ENCODE measurements at regions not wholly inside any gene's neighbourhood (a gene's known extent, or its start where the extent isn't known, plus 50 kb on each side); places are given as distances from the start of the nearest gene placed in this dataset.

DNA sequence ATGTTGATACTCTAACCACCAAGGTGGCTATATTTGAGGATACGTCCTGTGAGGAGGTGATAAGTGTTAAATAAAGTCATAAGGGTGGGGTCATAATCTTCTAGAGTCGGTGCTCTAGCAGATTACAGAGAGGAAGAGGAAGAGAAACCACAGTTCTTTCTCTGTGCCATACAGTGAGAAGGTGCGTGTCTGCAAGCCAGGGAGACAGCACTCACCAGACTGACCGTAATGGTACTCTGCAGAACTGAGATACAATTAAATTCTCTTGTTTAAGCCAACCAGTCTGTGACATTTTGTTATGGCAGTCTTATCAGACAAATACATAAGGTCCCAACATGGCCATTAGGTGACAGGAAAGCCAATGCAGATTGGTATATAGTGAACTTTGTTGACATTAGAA lies 480.9 kb upstream of the IGFBP7 start:
- H3F3A ChIP-seq (ENCODE audit: insufficient read depth, low read length, poor library complexity, severe bottlenecking): no peaks in the 10 kb centered on the region
- H3K79me2 ChIP-seq (replicated peaks; ENCODE audit: insufficient read depth, low read length): no peaks in the 10 kb centered on the region
- no peaks in the 10 kb centered on the region for H3K27me3 ChIP-seq (ENCODE audit: insufficient read depth, low read depth, low read length)
- H3K27ac ChIP-seq (ENCODE audit: low read length): no peak overlapping the region
- TF ChIP-seq EZH2 (IDR thresholded peaks at IDR 0.05; ENCODE audit: borderline replicate concordance, insufficient read depth, low read length, poor library complexity, severe bottlenecking) (no peak), EP300 (conservative IDR thresholded peaks at IDR 0.05; ENCODE audit: poor library complexity, severe bottlenecking) (no peak), SMC3 (conservative IDR thresholded peaks at IDR 0.05; ENCODE audit: poor library complexity) (no peak), MXI1 (conservative IDR thresholded peaks at IDR 0.05; ENCODE audit: poor library complexity, severe bottlenecking) (no peak), CTCF (IDR thresholded peaks at IDR 0.05; ENCODE audit: poor library complexity, severe bottlenecking) (no peak), TAF1 (IDR thresholded peaks at IDR 0.05; ENCODE audit: low read depth) (no peak), POLR2AphosphoS5 (IDR thresholded peaks at IDR 0.05) (no peak), RAD21 (conservative IDR thresholded peaks at IDR 0.05) (no peak)
- TF ChIP-seq, protein P1, sequence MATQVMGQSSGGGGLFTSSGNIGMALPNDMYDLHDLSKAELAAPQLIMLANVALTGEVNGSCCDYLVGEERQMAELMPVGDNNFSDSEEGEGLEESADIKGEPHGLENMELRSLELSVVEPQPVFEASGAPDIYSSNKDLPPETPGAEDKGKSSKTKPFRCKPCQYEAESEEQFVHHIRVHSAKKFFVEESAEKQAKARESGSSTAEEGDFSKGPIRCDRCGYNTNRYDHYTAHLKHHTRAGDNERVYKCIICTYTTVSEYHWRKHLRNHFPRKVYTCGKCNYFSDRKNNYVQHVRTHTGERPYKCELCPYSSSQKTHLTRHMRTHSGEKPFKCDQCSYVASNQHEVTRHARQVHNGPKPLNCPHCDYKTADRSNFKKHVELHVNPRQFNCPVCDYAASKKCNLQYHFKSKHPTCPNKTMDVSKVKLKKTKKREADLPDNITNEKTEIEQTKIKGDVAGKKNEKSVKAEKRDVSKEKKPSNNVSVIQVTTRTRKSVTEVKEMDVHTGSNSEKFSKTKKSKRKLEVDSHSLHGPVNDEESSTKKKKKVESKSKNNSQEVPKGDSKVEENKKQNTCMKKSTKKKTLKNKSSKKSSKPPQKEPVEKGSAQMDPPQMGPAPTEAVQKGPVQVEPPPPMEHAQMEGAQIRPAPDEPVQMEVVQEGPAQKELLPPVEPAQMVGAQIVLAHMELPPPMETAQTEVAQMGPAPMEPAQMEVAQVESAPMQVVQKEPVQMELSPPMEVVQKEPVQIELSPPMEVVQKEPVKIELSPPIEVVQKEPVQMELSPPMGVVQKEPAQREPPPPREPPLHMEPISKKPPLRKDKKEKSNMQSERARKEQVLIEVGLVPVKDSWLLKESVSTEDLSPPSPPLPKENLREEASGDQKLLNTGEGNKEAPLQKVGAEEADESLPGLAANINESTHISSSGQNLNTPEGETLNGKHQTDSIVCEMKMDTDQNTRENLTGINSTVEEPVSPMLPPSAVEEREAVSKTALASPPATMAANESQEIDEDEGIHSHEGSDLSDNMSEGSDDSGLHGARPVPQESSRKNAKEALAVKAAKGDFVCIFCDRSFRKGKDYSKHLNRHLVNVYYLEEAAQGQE (IDR thresholded peaks at IDR 0.05; ENCODE audit: borderline replicate concordance): no peak
- H4K20me1 ChIP-seq (ENCODE audit: insufficient read depth): no peaks in the 10 kb centered on the region
- H3K9me2 ChIP-seq (ENCODE audit: insufficient read depth, low read length): no peaks in the 10 kb centered on the region
- no peaks in the 10 kb centered on the region for H3K9me3 ChIP-seq (ENCODE audit: low read length)
- no peak overlapping the region for H3K4me2 ChIP-seq (ENCODE audit: low read length)
- H3K4me3 ChIP-seq (ENCODE audit: low read length): no peak overlapping the region
- no peak overlapping the region for H3K9ac ChIP-seq (ENCODE audit: low read length)
- H2AFZ ChIP-seq (ENCODE audit: low read depth, low read length): no peak overlapping the region
- no peaks in the 10 kb centered on the region for H3K36me3 ChIP-seq (ENCODE audit: insufficient read depth, low read length)

DNA sequence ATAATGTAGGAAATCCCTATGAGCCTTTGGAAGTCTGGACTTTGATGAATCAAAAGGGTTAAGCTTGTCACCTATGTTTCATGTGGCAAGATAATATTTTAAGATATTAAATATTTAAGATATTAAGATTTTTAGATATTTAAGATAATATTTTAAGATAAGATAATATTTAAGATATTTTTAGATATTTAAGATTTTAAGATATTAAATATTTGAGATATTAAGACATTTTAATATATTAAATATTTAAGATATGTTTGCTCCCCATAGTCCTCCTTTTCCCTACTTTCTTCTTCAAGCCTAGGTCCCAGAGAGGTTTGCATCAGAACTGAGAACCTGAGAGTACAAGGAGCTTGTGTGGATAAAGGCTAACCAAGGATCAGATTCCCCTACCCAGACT lies 478.4 kb upstream of the IGFBP7 start:
- Histone ChIP-seq H3K79me2 (replicated peaks; ENCODE audit: insufficient read depth, low read length) (no peaks in the 10 kb centered on the region), H4K20me1 (ENCODE audit: insufficient read depth) (no peaks in the 10 kb centered on the region), H3K9ac (ENCODE audit: low read length) (no peak overlapping the region), H3K36me3 (ENCODE audit: insufficient read depth, low read length) (no peaks in the 10 kb centered on the region), H3K9me2 (ENCODE audit: insufficient read depth, low read length) (no peaks in the 10 kb centered on the region), H3K9me3 (ENCODE audit: low read length) (no peaks in the 10 kb centered on the region), H3K4me3 (ENCODE audit: low read length) (no peak overlapping the region), H3F3A (ENCODE audit: insufficient read depth, low read length, poor library complexity, severe bottlenecking) (no peaks in the 10 kb centered on the region), H2AFZ (ENCODE audit: low read depth, low read length) (no peak overlapping the region), H3K27ac (ENCODE audit: low read length) (no peak overlapping the region), H3K4me2 (ENCODE audit: low read length) (no peak overlapping the region), H3K27me3 (ENCODE audit: insufficient read depth, low read depth, low read length) (no peaks in the 10 kb centered on the region)
- TF ChIP-seq TAF1 (IDR thresholded peaks at IDR 0.05; ENCODE audit: low read depth) (no peak), EP300 (conservative IDR thresholded peaks at IDR 0.05; ENCODE audit: poor library complexity, severe bottlenecking) (no peak)
